Sigmoid colon (tissue), 6 donors: ENCODE measurements at regions not wholly inside any gene's neighbourhood (a gene's known extent, or its start where the extent isn't known, plus 50 kb on each side); places are given as distances from the start of the nearest gene placed in this dataset.

Experiments
- DNase-seq: peaks from one replicate; pipeline ENCODE4 v3.0.0-alpha.2; 2019
- H3K27ac ChIP-seq, 4 donors: fragments of 200-600 bp; sonication (generic); one replicate each; pipeline ENCODE4 v1.5.1; 2016 to 2019; ENCODE audit warnings: mild to moderate bottlenecking in 1 of 4
- H3K27me3 ChIP-seq, 3 donors: fragments of 200-600 bp; sonication (generic); one replicate each; pipeline ENCODE4 v1.5.1; 2019; ENCODE audit warnings: mild to moderate bottlenecking in 1 of 3
- H3K36me3 ChIP-seq, 4 donors: fragments of 200-600 bp; sonication (generic); one replicate each; pipeline ENCODE4 v1.5.1; 2016 to 2019
- H3K4me1 ChIP-seq, 4 donors: fragments of 200-600 bp; sonication (generic); one replicate each; pipeline ENCODE4 v1.5.1; 2017 to 2019
- H3K4me3 ChIP-seq, 4 donors: fragments of 200-600 bp; sonication (generic); one replicate each; pipeline ENCODE4 v1.5.1; 2017 to 2019; ENCODE audit warnings: mild to moderate bottlenecking in 2 of 4, moderate library complexity in 1 of 4
- H3K9me3 ChIP-seq, 4 donors: fragments of 200-600 bp in 3 of 4; sonication (generic) in 3 of 4; one replicate each; pipeline versions ENCODE4 v1.5.1 to v1.6.1; 2013 to 2019
- CTCF ChIP-seq, 4 experiments: fragments of 450-650 bp in 3 of 4; fragments of 200-600 bp in 1 of 4; IDR thresholded peaks; one replicate each; pipeline ENCODE4 v1.5.1; 2016 to 2019; ENCODE audit warnings: antibody characterized with exemption in 4 of 4, mild to moderate bottlenecking in 3 of 4, moderate library complexity in 2 of 4
- EP300 ChIP-seq, 4 donors: sonication (generic); formaldehyde crosslinking; IDR thresholded peaks; one replicate each; pipeline ENCODE4 v1.6.1; 2017; ENCODE audit warnings: antibody characterized with exemption in 4 of 4
- POLR2A ChIP-seq, 2 donors: fragments of 450-650 bp; IDR thresholded peaks; one replicate each; pipeline ENCODE4 v1.6.1; 2016; ENCODE audit warnings: antibody characterized with exemption in 2 of 2, mild to moderate bottlenecking in 2 of 2, moderate library complexity in 2 of 2
- POLR2AphosphoS5 ChIP-seq, 4 donors: sonication (generic); formaldehyde crosslinking; IDR thresholded peaks; one replicate each; pipeline ENCODE4 v1.6.1; 2017; ENCODE audit warnings: antibody characterized with exemption in 4 of 4
- WGBS, 2 donors: extraction: QIAGEN DNeasy Blood & Tissue Kit; methylation state at CpG; one replicate each; pipeline ENCODE4 v1.1.7; 2013; 5-methylcytosine and 5-hydroxymethylcytosine counted together
- intact Hi-C: fragments of 100-400 bp; cut with DNase I; formaldehyde crosslinking; loops from one replicate; pipeline ENCODE4 v1.15.1; 2023
- donor health status: healthy with polysubstance abuse.
- donor health status: healthy.

GRCh38 chr3:44013967-44014366 is 227.7 kb upstream of the TOPAZ1 start:
- WGBS, 2 donors: 77 to 88% methylated on average over 11 of the region's 11 CpGs
- no peak overlapping the region for H3K27ac ChIP-seq
- intact Hi-C loops: no loop called here
- H3K4me3 ChIP-seq: no peak overlapping the region
- TF ChIP-seq EP300 (IDR thresholded peaks at IDR 0.05) (no peak), POLR2A (IDR thresholded peaks at IDR 0.05) (no peak), POLR2AphosphoS5 (IDR thresholded peaks at IDR 0.05) (no peak), CTCF (IDR thresholded peaks at IDR 0.05) (no peak)
- peaks cover 0 to 24% (median 0%) of the 10 kb centered on the region in 3 donors for H3K27me3 ChIP-seq
- no peaks in the 10 kb centered on the region for H3K36me3 ChIP-seq
- H3K9me3 ChIP-seq: no peaks in the 10 kb centered on the region
- no peaks in the 10 kb centered on the region for H3K4me1 ChIP-seq
- DNase-seq: no peak

GRCh38 chr3:44015170-44015569 is 226.5 kb upstream of the TOPAZ1 start:
- H3K9me3 ChIP-seq: no peaks in the 10 kb centered on the region
- TF ChIP-seq POLR2A (IDR thresholded peaks at IDR 0.05): no peak
- TF ChIP-seq CTCF (IDR thresholded peaks at IDR 0.05): no peak
- no peak for TF ChIP-seq POLR2AphosphoS5 (IDR thresholded peaks at IDR 0.05)
- TF ChIP-seq EP300 (IDR thresholded peaks at IDR 0.05): no peak
- no peak for DNase-seq
- H3K36me3 ChIP-seq: no peaks in the 10 kb centered on the region
- no peak overlapping the region for H3K27ac ChIP-seq
- intact Hi-C loops: no loop called here
- 84 to 85% methylated on average over 3 of the region's 3 CpGs for WGBS, 2 donors
- no peaks in the 10 kb centered on the region for H3K4me1 ChIP-seq
- H3K27me3 ChIP-seq: peaks cover 0 to 33% (median 4%) of the 10 kb centered on the region in 3 donors
- H3K4me3 ChIP-seq: no peak overlapping the region

GRCh38 chr3:44016818-44017217 is 224.9 kb upstream of the TOPAZ1 start:
- Histone ChIP-seq H3K27me3 (peaks cover 0 to 42% (median 12%) of the 10 kb centered on the region in 3 donors), H3K4me1 (peaks cover 0 to 4% (median 3%) of the 10 kb centered on the region in 4 donors), H3K27ac (no peak overlapping the region), H3K9me3 (no peaks in the 10 kb centered on the region), H3K4me3 (no peak overlapping the region), H3K36me3 (no peaks in the 10 kb centered on the region)
- TF ChIP-seq POLR2A (IDR thresholded peaks at IDR 0.05): no peak
- no peak for TF ChIP-seq POLR2AphosphoS5 (IDR thresholded peaks at IDR 0.05)
- WGBS, 2 donors: 77 to 82% methylated on average over 3 of the region's 3 CpGs
- intact Hi-C loops: no loop called here
- DNase-seq: no peak

GRCh38 chr3:44018926-44019325 is 222.8 kb upstream of the TOPAZ1 start:
- peaks cover 0 to 10% (median 9%) of the 10 kb centered on the region in 4 donors for H3K4me1 ChIP-seq
- intact Hi-C loops: no loop called here
- no peak for DNase-seq
- TF ChIP-seq CTCF (IDR thresholded peaks at IDR 0.05): no peak
- no peak for TF ChIP-seq POLR2A (IDR thresholded peaks at IDR 0.05)
- TF ChIP-seq POLR2AphosphoS5 (IDR thresholded peaks at IDR 0.05): no peak
- no peak for TF ChIP-seq EP300 (IDR thresholded peaks at IDR 0.05)
- H3K27me3 ChIP-seq: peaks cover 4 to 51% (median 18%) of the 10 kb centered on the region in 3 donors
- WGBS, 2 donors: 87 to 91% methylated on average over 9 of the region's 9 CpGs
- no peak overlapping the region for H3K27ac ChIP-seq
- no peaks in the 10 kb centered on the region for H3K9me3 ChIP-seq
- no peak overlapping the region for H3K4me3 ChIP-seq
- H3K36me3 ChIP-seq: no peaks in the 10 kb centered on the region

- intact Hi-C loops: no loop called here
- DNase-seq: no peak
- no peak overlapping the region for H3K4me3 ChIP-seq
- no peak overlapping the region for H3K27ac ChIP-seq
- peaks cover 4 to 51% (median 18%) of the 10 kb centered on the region in 3 donors for H3K27me3 ChIP-seq
- no peaks in the 10 kb centered on the region for H3K36me3 ChIP-seq
- TF ChIP-seq POLR2AphosphoS5 (IDR thresholded peaks at IDR 0.05): no peak
- no peak for TF ChIP-seq POLR2A (IDR thresholded peaks at IDR 0.05)
- TF ChIP-seq CTCF (IDR thresholded peaks at IDR 0.05): no peak
- no peaks in the 10 kb centered on the region for H3K9me3 ChIP-seq
- WGBS, 2 donors: 67 to 75% methylated on average over 7 of the region's 7 CpGs
- H3K4me1 ChIP-seq: peaks cover 0 to 10% (median 9%) of the 10 kb centered on the region in 4 donors
Measured at GRCh38 chr3:44019736-44020135, 221.9 kb upstream of the TOPAZ1 start.
